ENCODE measurements at regions not wholly inside any gene's neighbourhood (a gene's known extent, or its start where the extent isn't known, plus 50 kb on each side); places are given as distances from the start of the nearest gene placed in this dataset.

- TF ChIP-seq CTCF (IDR thresholded peaks at IDR 0.05; ENCODE audit: low read depth, low read length) (no peak), EZH2phosphoT487 (IDR thresholded peaks at IDR 0.05; ENCODE audit: low read depth) (no peak)
Measured at GRCh38 chr18:78676622-78677482, 302.8 kb upstream of the SALL3 start.
